Adipocyte (in vitro differentiated cells): ENCODE measurements at regions not wholly inside any gene's neighbourhood (a gene's known extent, or its start where the extent isn't known, plus 50 kb on each side); places are given as distances from the start of the nearest gene placed in this dataset.
"Not testable (repeated sequence)": the region's sequence is repeated elsewhere in the genome, so short reads cannot be mapped to it uniquely, and the experiment has no call there.

Source experiments
- DNase-seq: peaks from one replicate; pipeline ENCODE4 v3.0.0-alpha.2; 2015; ENCODE audit warnings: low read depth
- H3K27me3 ChIP-seq: replicated peaks from 2 replicates; pipeline ENCODE4 v1.7.0; 2013; ENCODE audit warnings: mild to moderate bottlenecking, low read length, moderate library complexity; ENCODE audit not compliant: control insufficient read depth, insufficient read depth
- H3K36me3 ChIP-seq: 2 replicates; pipeline ENCODE4 v1.7.0; 2013; ENCODE audit warnings: low read length, mild to moderate bottlenecking, moderate library complexity; ENCODE audit not compliant: control insufficient read depth, insufficient read depth, severe bottlenecking
- H3K4me1 ChIP-seq: 2 replicates; pipeline ENCODE4 v1.7.0; 2013; ENCODE audit warnings: mild to moderate bottlenecking, low read length, moderate library complexity; ENCODE audit not compliant: control insufficient read depth, insufficient read depth
- H3K4me3 ChIP-seq: 2 replicates; pipeline ENCODE4 v1.7.0; 2013; ENCODE audit warnings: mild to moderate bottlenecking, low read length, moderate library complexity
- H3K9ac ChIP-seq: 2 replicates; pipeline ENCODE4 v1.7.0; 2013; ENCODE audit warnings: mild to moderate bottlenecking, low read length, moderate library complexity
- H3K9me3 ChIP-seq: 2 replicates; pipeline ENCODE4 v1.7.0; 2013; ENCODE audit warnings: mild to moderate bottlenecking, low read length, moderate library complexity; ENCODE audit not compliant: control insufficient read depth

DNA sequence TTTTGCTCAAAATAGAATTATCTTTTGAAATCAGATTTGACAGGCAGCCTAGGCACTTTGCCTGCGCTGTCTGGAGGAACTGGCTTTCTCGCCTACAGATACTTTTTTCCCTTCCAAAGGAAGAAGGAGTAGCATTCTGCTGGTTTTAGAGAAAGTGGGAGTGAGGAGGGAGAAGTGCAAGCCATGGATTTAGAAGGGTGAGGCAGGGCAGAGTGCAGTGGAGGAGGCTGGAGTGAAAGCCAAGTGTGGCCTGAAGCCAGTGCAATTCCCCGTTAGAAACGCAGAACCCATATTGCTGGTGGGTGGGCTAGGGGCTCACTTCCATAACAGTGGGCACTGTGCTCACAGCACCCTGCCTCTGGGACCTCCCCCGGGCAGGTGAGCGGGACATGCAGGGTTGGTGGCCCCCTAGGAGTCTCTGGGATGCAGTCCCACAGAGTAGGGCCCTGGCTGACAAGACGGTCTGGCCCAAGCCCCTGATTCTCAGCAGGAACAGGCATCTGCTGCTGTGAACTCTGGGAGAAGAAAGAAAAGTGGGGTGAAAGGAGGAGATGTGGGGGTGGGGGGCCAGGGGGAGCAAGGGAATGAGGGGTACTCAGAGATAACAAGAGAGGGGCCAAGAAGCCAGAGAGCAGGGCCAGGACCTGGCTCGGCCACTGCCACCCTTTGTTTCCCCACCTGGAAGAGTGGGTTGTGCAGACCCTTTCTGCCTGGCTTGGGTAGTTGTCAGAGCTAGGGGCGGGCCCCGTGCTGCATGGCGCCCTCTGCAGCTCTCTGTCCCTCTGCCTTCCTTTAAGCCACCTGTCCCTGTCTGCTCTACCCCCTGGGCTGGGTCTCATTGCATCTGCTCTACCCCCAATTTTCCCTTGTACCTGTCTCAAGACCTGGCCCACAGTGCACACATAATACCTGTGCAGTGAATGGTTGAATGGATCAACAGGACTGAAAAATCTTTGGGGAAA is 273.5 kb upstream of the HS6ST1 start:
- H3K9me3 ChIP-seq: no peaks in the 10 kb centered on the region
- H3K4me3 ChIP-seq: no peak overlapping the region
- no peak for DNase-seq
- no peaks in the 10 kb centered on the region for H3K36me3 ChIP-seq
- H3K27me3 ChIP-seq: no peaks in the 10 kb centered on the region
- H3K9ac ChIP-seq: no peak overlapping the region
- H3K4me1 ChIP-seq: peaks cover 16% of the 10 kb centered on the region

- no peaks in the 10 kb centered on the region for H3K27me3 ChIP-seq
- H3K9ac ChIP-seq: no peak overlapping the region
- H3K36me3 ChIP-seq: no peaks in the 10 kb centered on the region
- no peaks in the 10 kb centered on the region for H3K9me3 ChIP-seq
- no peak overlapping the region for H3K4me3 ChIP-seq
- DNase-seq: no peak
- H3K4me1 ChIP-seq: peaks cover 16% of the 10 kb centered on the region
Observed at GRCh38 chr2:128593518-128593878, 274.8 kb upstream of the HS6ST1 start.

GRCh38 chr2:128593879-128594650 is 275.4 kb upstream of the HS6ST1 start:
- H3K27me3 ChIP-seq: no peaks in the 10 kb centered on the region
- H3K9ac ChIP-seq: no peak overlapping the region
- no peaks in the 10 kb centered on the region for H3K36me3 ChIP-seq
- DNase-seq: no peak
- peaks cover 16% of the 10 kb centered on the region for H3K4me1 ChIP-seq
- no peaks in the 10 kb centered on the region for H3K9me3 ChIP-seq
- H3K4me3 ChIP-seq: no peak overlapping the region

- no peak for DNase-seq
- Histone ChIP-seq H3K9ac (no peak overlapping the region), H3K9me3 (no peaks in the 10 kb centered on the region), H3K4me3 (no peak overlapping the region), H3K27me3 (no peaks in the 10 kb centered on the region), H3K4me1 (peaks cover 16% of the 10 kb centered on the region), H3K36me3 (no peaks in the 10 kb centered on the region)
Observed at GRCh38 chr2:128594651-128594910, 275.9 kb upstream of the HS6ST1 start.

- no peak for DNase-seq
- no peaks in the 10 kb centered on the region for H3K27me3 ChIP-seq
- H3K4me3 ChIP-seq: no peak overlapping the region
- no peak overlapping the region for H3K9ac ChIP-seq
- H3K9me3 ChIP-seq: no peaks in the 10 kb centered on the region
- peaks cover 16% of the 10 kb centered on the region for H3K4me1 ChIP-seq
- H3K36me3 ChIP-seq: no peaks in the 10 kb centered on the region
Observed at GRCh38 chr2:128594953-128595677, 276.4 kb upstream of the HS6ST1 start.

DNA sequence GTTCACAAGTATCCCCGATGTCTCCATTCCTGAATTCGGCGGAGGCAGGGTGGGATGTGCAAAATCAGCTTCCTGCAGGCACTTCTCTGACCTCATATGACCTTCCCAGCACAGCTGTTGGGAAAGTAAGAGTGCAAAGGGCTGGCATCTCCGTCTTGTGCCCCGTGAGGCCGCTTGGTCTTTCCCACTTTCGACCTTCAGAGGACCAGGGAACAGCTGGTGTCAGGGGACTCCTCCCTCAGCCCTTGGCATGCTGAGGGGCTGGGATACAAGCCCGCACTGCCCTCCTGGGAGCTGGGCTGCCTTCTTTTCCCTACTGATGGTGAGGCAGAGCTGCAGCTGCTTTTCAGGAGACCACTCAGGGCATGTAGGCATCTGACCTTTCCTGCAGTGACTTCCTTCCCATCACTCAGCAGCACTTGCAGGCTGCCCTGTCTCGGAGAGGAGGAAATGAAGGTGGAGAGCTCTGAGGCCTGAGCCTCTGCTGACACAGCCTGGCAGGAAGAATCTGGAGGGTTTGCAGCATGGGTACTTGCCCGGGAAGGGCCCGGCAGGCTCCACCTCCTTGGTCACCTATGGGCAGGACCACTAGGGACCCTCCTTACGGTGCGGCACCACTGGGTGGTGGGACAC is 277.2 kb upstream of the HS6ST1 start:
- DNase-seq: no peak
- no peak overlapping the region for H3K9ac ChIP-seq
- H3K9me3 ChIP-seq: no peaks in the 10 kb centered on the region
- H3K36me3 ChIP-seq: no peaks in the 10 kb centered on the region
- H3K4me3 ChIP-seq: no peak overlapping the region
- H3K4me1 ChIP-seq: peaks cover 16% of the 10 kb centered on the region
- H3K27me3 ChIP-seq: no peaks in the 10 kb centered on the region

DNA sequence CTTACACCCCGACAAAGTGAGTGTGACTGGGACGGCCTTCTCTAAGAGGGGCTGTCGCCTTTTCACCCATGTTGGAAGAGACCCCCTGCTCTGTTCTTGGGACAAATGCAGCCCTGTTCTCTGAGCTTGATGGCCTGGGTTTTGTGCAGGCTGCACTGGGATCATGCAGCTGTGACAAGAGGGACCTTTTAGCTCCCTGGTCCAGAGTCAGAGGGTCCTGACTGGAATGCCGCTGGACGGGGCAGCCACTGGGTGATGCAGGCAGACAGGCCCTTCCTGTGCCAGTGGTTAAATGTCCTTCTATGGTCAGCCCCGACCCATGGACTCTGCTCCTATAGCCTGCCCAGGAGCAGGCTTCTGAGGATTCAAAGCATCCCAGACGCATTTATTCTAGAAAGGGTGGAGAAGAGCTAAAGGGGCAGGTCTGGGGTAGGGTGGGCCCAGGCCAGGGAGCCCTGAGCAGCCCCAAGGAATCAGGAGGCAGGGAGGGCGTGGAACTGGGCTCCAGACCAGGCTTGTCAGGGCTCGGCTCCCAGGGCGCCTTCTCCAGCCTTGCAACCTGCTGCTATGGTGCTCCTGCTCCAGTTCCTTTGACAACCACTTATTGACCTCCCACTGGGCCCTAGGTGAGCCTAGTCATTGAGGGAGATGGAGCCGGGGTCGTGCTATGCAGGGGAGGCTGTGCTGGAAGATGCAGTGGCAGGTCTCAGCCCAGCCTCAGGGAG is 277.9 kb upstream of the HS6ST1 start:
- Histone ChIP-seq H3K9me3 (no peaks in the 10 kb centered on the region), H3K4me1 (peaks cover 16% of the 10 kb centered on the region), H3K4me3 (no peak overlapping the region), H3K36me3 (no peaks in the 10 kb centered on the region), H3K9ac (no peak overlapping the region), H3K27me3 (no peaks in the 10 kb centered on the region)
- no peak for DNase-seq

DNA sequence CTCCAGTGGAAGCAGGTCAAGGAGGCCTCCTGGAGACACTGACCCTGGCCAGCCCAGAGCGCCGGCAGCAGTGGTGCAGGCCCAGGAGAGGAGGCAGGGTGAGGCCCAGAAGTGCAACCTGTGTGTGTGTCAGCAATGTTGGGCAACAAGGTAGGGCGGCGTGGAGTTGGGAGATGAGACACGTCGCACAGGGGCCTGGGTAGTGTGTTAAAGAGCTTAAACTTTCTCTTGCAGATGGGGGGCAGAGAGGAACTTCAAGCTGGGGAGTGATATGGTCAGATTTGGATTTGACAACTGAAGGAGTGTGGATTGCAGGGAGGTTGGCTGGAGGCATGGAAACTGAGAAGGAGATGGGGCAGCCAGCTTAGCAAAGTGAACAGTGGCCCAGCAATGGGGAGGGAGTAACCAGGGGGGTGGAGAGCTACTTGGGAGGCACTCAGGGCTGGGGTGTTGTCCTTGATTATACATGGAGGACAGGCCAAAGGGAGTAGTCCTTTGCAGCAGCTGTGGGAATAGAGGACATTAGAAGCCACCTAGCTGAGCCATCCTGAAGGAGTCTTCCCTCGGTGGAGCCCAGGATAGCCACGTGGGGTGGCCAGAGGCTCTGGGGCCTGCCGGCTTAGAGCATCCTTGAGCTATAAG is 278.6 kb upstream of the HS6ST1 start:
- H3K36me3 ChIP-seq: no peaks in the 10 kb centered on the region
- no peak overlapping the region for H3K9ac ChIP-seq
- no peak overlapping the region for H3K4me3 ChIP-seq
- no peaks in the 10 kb centered on the region for H3K9me3 ChIP-seq
- H3K27me3 ChIP-seq: no peaks in the 10 kb centered on the region
- peaks cover 11% of the 10 kb centered on the region for H3K4me1 ChIP-seq
- DNase-seq: no peak

- not testable (repeated sequence) for H3K36me3 ChIP-seq, H3K4me3 ChIP-seq, H3K27me3 ChIP-seq, DNase-seq, H3K9me3 ChIP-seq, H3K9ac ChIP-seq
- H3K4me1 ChIP-seq: peaks cover 11% of the 10 kb centered on the region
Observed at GRCh38 chr2:128598260-128598659, 279.6 kb upstream of the HS6ST1 start.

DNA sequence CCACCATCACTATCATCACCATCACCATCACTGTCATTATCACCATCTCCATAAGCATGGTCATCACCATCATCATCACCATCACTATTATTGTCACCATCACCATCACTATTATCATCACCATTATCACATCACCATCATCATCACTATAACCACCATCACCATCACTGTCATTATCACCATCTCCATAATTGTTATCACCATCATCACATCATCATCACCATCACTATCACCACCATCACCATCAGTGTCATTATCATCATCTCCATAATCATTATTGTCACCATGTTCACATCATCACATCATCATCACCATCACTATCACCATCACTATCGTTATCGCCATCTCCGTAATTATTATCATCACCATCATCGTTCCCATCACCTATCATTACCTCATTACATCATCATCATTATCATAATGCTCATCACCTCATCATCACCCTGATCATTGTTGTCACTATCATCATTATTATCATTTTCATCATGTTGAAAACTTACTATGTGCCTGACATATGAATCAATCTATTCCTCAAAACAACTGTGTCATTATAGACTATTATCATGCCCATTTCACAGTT is 280.3 kb upstream of the HS6ST1 start:
- Histone ChIP-seq H3K9ac (no peak overlapping the region), H3K27me3 (peaks cover 3% of the 10 kb centered on the region), H3K9me3 (no peaks in the 10 kb centered on the region), H3K4me3 (no peak overlapping the region), H3K36me3 (no peaks in the 10 kb centered on the region), H3K4me1 (peaks cover 6% of the 10 kb centered on the region)
- DNase-seq: no peak
